ENCODE measurements at regions not wholly inside any gene's neighbourhood (a gene's known extent, or its start where the extent isn't known, plus 50 kb on each side); places are given as distances from the start of the nearest gene placed in this dataset.

GRCh38 chr13:88590574-88590973 lies 919.4 kb downstream of the SLITRK5 start:
- Mint-ChIP-seq H3K9me3 (peaks cover 0 to 12% (median 4%) of the 10 kb centered on the region in 7 donors), H3K4me1 (no peaks in the 10 kb centered on the region), H3K27ac (no peak overlapping the region), H3K27me3 (peaks cover 4% of the 10 kb centered on the region), H3K4me3 (no peak overlapping the region), H3K36me3 (no peaks in the 10 kb centered on the region)
- Histone ChIP-seq H3K9me3 (ENCODE audit: control insufficient read depth in 2 of 2, low read length in 2 of 2) (peaks cover 4 to 5% of the 10 kb centered on the region in 2 experiments), H3K36me3 (ENCODE audit: control insufficient read depth, insufficient read depth, low read length) (no peaks in the 10 kb centered on the region), H3K4me1 (ENCODE audit: control insufficient read depth, insufficient read depth, low read length, poor library complexity, severe bottlenecking) (no peaks in the 10 kb centered on the region), H3K27ac (ENCODE audit: insufficient read depth, low read length, poor library complexity, severe bottlenecking) (no peak overlapping the region), H3K27me3 (ENCODE audit: control insufficient read depth, insufficient read depth, low read length) (no peaks in the 10 kb centered on the region), H3K4me3 (ENCODE audit: low read depth, low read length) (no peak overlapping the region)
- DNase-seq, result no peak
- no peak for ATAC-seq (ENCODE audit: low read depth in 2 of 2)

GRCh38 chr13:88592105-88592504 lies 920.9 kb downstream of the SLITRK5 start:
- H3K27me3 Mint-ChIP-seq, result peaks cover 4% of the 10 kb centered on the region
- DNase-seq (no peak), ATAC-seq (ENCODE audit: low read depth in 2 of 2) (no peak)

GRCh38 chr13:88601949-88602348 lies 930.8 kb downstream of the SLITRK5 start:
- Mint-ChIP-seq H3K4me1 (peaks cover 0 to 2% (median 0%) of the 10 kb centered on the region in 4 donors), H3K9me3 (peaks cover 0 to 13% (median 6%) of the 10 kb centered on the region in 7 donors), H3K27me3 (no peaks in the 10 kb centered on the region), H3K4me3 (no peak overlapping the region), H3K27ac (no peak overlapping the region), H3K36me3 (no peaks in the 10 kb centered on the region)
- no peak for DNase-seq
- no peaks in the 10 kb centered on the region for H3K4me1 ChIP-seq (ENCODE audit: control insufficient read depth, insufficient read depth, low read length, poor library complexity, severe bottlenecking)
- no peak overlapping the region for H3K4me3 ChIP-seq (ENCODE audit: low read depth, low read length)
- ATAC-seq (ENCODE audit: low read depth in 2 of 2), result no peak
- no peaks in the 10 kb centered on the region for H3K27me3 ChIP-seq (ENCODE audit: control insufficient read depth, insufficient read depth, low read length)
- peaks cover 2 to 9% of the 10 kb centered on the region in 2 experiments for H3K9me3 ChIP-seq (ENCODE audit: control insufficient read depth in 2 of 2, low read length in 2 of 2)
- no peak overlapping the region for H3K27ac ChIP-seq (ENCODE audit: insufficient read depth, low read length, poor library complexity, severe bottlenecking)
- no peaks in the 10 kb centered on the region for H3K36me3 ChIP-seq (ENCODE audit: control insufficient read depth, insufficient read depth, low read length)

More at GRCh38 chr13:88592105-88592504, 920.9 kb downstream of the SLITRK5 start:
- Mint-ChIP-seq H3K27ac (no peak overlapping the region), H3K36me3 (no peaks in the 10 kb centered on the region), H3K4me3 (no peak overlapping the region), H3K9me3 (peaks cover 0 to 15% (median 4%) of the 10 kb centered on the region in 7 donors), H3K4me1 (no peaks in the 10 kb centered on the region)
- H3K27me3 ChIP-seq (ENCODE audit: control insufficient read depth, insufficient read depth, low read length), result no peaks in the 10 kb centered on the region
- no peak overlapping the region for H3K4me3 ChIP-seq (ENCODE audit: low read depth, low read length)
- H3K27ac ChIP-seq (ENCODE audit: insufficient read depth, low read length, poor library complexity, severe bottlenecking), result no peak overlapping the region
- peaks cover 4 to 5% of the 10 kb centered on the region in 2 experiments for H3K9me3 ChIP-seq (ENCODE audit: control insufficient read depth in 2 of 2, low read length in 2 of 2)
- no peaks in the 10 kb centered on the region for H3K4me1 ChIP-seq (ENCODE audit: control insufficient read depth, insufficient read depth, low read length, poor library complexity, severe bottlenecking)
- H3K36me3 ChIP-seq (ENCODE audit: control insufficient read depth, insufficient read depth, low read length), result no peaks in the 10 kb centered on the region

GRCh38 chr13:88602786-88603777 lies 931.9 kb downstream of the SLITRK5 start:
- no peak overlapping the region for H3K4me3 Mint-ChIP-seq
- no peaks in the 10 kb centered on the region for H3K27me3 ChIP-seq (ENCODE audit: control insufficient read depth, insufficient read depth, low read length)
- no peak overlapping the region for H3K4me3 ChIP-seq (ENCODE audit: low read depth, low read length)
- no peaks in the 10 kb centered on the region for H3K36me3 ChIP-seq (ENCODE audit: control insufficient read depth, insufficient read depth, low read length)
- no peaks in the 10 kb centered on the region for H3K36me3 Mint-ChIP-seq
- peaks cover 2 to 9% of the 10 kb centered on the region in 2 experiments for H3K9me3 ChIP-seq (ENCODE audit: control insufficient read depth in 2 of 2, low read length in 2 of 2)
- peaks cover 0 to 15% (median 6%) of the 10 kb centered on the region in 7 donors for H3K9me3 Mint-ChIP-seq
- H3K27ac Mint-ChIP-seq, result no peak overlapping the region
- H3K4me1 Mint-ChIP-seq, result peaks cover 0 to 2% (median 0%) of the 10 kb centered on the region in 4 donors
- H3K4me1 ChIP-seq (ENCODE audit: control insufficient read depth, insufficient read depth, low read length, poor library complexity, severe bottlenecking), result no peaks in the 10 kb centered on the region
- H3K27ac ChIP-seq (ENCODE audit: insufficient read depth, low read length, poor library complexity, severe bottlenecking), result no peak overlapping the region
- no peaks in the 10 kb centered on the region for H3K27me3 Mint-ChIP-seq
- ATAC-seq (ENCODE audit: low read depth in 2 of 2) (no peak), DNase-seq (no peak)

- peaks cover 0 to 6% of the 10 kb centered on the region in 2 experiments for H3K9me3 ChIP-seq (ENCODE audit: control insufficient read depth in 2 of 2, low read length in 2 of 2)
- no peaks in the 10 kb centered on the region for H3K36me3 Mint-ChIP-seq
- H3K4me3 ChIP-seq (ENCODE audit: low read depth, low read length), result no peak overlapping the region
- H3K27ac ChIP-seq (ENCODE audit: insufficient read depth, low read length, poor library complexity, severe bottlenecking), result no peak overlapping the region
- H3K27me3 ChIP-seq (ENCODE audit: control insufficient read depth, insufficient read depth, low read length), result no peaks in the 10 kb centered on the region
- ATAC-seq (ENCODE audit: low read depth in 2 of 2) (no peak), DNase-seq (no peak)
- H3K4me1 Mint-ChIP-seq, result peaks cover 0 to 4% (median 1%) of the 10 kb centered on the region in 4 donors
- no peak overlapping the region for H3K27ac Mint-ChIP-seq
- peaks cover 4 to 13% (median 5%) of the 10 kb centered on the region in 7 donors for H3K9me3 Mint-ChIP-seq
- H3K36me3 ChIP-seq (ENCODE audit: control insufficient read depth, insufficient read depth, low read length), result no peaks in the 10 kb centered on the region
- H3K4me1 ChIP-seq (ENCODE audit: control insufficient read depth, insufficient read depth, low read length, poor library complexity, severe bottlenecking), result no peaks in the 10 kb centered on the region
- H3K27me3 Mint-ChIP-seq, result no peaks in the 10 kb centered on the region
- H3K4me3 Mint-ChIP-seq, result no peak overlapping the region
These were observed 946.0 kb downstream of the SLITRK5 start for GRCh38 chr13:88617176-88617575.

- Histone ChIP-seq H3K4me1 (ENCODE audit: control insufficient read depth, insufficient read depth, low read length, poor library complexity, severe bottlenecking) (no peaks in the 10 kb centered on the region), H3K9me3 (ENCODE audit: control insufficient read depth in 2 of 2, low read length in 2 of 2) (peaks cover 0 to 6% of the 10 kb centered on the region in 2 experiments), H3K27me3 (ENCODE audit: control insufficient read depth, insufficient read depth, low read length) (no peaks in the 10 kb centered on the region), H3K4me3 (ENCODE audit: low read depth, low read length) (no peak overlapping the region), H3K36me3 (ENCODE audit: control insufficient read depth, insufficient read depth, low read length) (no peaks in the 10 kb centered on the region), H3K27ac (ENCODE audit: insufficient read depth, low read length, poor library complexity, severe bottlenecking) (no peak overlapping the region)
- H3K27ac Mint-ChIP-seq, result no peak overlapping the region
- H3K4me3 Mint-ChIP-seq, result peak overlapping the region in 1 of 4 donors; percentile 29
- peaks cover 2 to 14% (median 8%) of the 10 kb centered on the region in 7 donors for H3K9me3 Mint-ChIP-seq
- DNase-seq (no peak), ATAC-seq (ENCODE audit: low read depth in 2 of 2) (peak in 1 of 2 donors; percentile 72)
- H3K4me1 Mint-ChIP-seq, result peaks cover 0 to 4% (median 2%) of the 10 kb centered on the region in 4 donors
- H3K36me3 Mint-ChIP-seq, result no peaks in the 10 kb centered on the region
- no peaks in the 10 kb centered on the region for H3K27me3 Mint-ChIP-seq
These were observed 951.3 kb downstream of the SLITRK5 start for GRCh38 chr13:88622362-88622973.

GRCh38 chr13:88623150-88623549 lies 952.0 kb downstream of the SLITRK5 start:
- no peak for DNase-seq
- Mint-ChIP-seq H3K4me3 (no peak overlapping the region), H3K4me1 (peaks cover 0 to 4% (median 2%) of the 10 kb centered on the region in 4 donors), H3K36me3 (no peaks in the 10 kb centered on the region), H3K9me3 (peaks cover 2 to 14% (median 9%) of the 10 kb centered on the region in 7 donors), H3K27me3 (no peaks in the 10 kb centered on the region), H3K27ac (no peak overlapping the region)
- Histone ChIP-seq H3K4me1 (ENCODE audit: control insufficient read depth, insufficient read depth, low read length, poor library complexity, severe bottlenecking) (no peaks in the 10 kb centered on the region), H3K36me3 (ENCODE audit: control insufficient read depth, insufficient read depth, low read length) (no peaks in the 10 kb centered on the region), H3K27me3 (ENCODE audit: control insufficient read depth, insufficient read depth, low read length) (no peaks in the 10 kb centered on the region), H3K27ac (ENCODE audit: insufficient read depth, low read length, poor library complexity, severe bottlenecking) (no peak overlapping the region), H3K4me3 (ENCODE audit: low read depth, low read length) (no peak overlapping the region), H3K9me3 (ENCODE audit: control insufficient read depth in 2 of 2, low read length in 2 of 2) (peaks cover 0 to 2% of the 10 kb centered on the region in 2 experiments)
- ATAC-seq (ENCODE audit: low read depth in 2 of 2), result no peak

All from CD4-positive, CD25-positive, alpha-beta regulatory T cell (primary cell).